HL-60 (cell line): ENCODE measurements at regions not wholly inside any gene's neighbourhood (a gene's known extent, or its start where the extent isn't known, plus 50 kb on each side); places are given as distances from the start of the nearest gene placed in this dataset.

Experiments
- POLR2AphosphoS5 ChIP-seq: IDR thresholded peaks from 2 replicates; pipeline ENCODE4 v1.6.1; 2012; ENCODE audit warnings: low read depth
- TF ChIP-seq, protein P1 (sequence below): IDR thresholded peaks from one replicate; pipeline ENCODE4 v1.5.1; 2011; ENCODE audit warnings: low read length, control low read depth, inconsistent platforms; ENCODE audit not compliant: insufficient read depth

DNA sequence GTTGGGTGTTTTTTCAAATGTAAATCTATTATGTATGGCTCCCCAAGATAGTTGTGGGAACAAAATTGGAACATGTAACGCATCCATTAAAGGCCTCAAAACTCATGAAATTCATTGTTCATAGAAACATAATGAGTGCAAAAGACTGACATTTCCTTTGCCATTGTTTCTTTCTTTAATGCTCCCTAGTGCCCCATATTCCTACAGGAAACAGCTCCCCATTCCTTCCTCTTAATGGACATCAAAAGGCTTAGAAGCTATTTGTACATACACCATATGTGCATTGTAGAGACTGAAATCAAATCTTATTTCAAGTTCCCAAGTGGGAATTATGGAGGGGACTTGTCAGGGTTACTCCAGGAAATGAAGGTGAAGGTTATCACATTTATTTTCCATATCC is 139.1 kb downstream of the AHR start:
- TF ChIP-seq, protein P1, sequence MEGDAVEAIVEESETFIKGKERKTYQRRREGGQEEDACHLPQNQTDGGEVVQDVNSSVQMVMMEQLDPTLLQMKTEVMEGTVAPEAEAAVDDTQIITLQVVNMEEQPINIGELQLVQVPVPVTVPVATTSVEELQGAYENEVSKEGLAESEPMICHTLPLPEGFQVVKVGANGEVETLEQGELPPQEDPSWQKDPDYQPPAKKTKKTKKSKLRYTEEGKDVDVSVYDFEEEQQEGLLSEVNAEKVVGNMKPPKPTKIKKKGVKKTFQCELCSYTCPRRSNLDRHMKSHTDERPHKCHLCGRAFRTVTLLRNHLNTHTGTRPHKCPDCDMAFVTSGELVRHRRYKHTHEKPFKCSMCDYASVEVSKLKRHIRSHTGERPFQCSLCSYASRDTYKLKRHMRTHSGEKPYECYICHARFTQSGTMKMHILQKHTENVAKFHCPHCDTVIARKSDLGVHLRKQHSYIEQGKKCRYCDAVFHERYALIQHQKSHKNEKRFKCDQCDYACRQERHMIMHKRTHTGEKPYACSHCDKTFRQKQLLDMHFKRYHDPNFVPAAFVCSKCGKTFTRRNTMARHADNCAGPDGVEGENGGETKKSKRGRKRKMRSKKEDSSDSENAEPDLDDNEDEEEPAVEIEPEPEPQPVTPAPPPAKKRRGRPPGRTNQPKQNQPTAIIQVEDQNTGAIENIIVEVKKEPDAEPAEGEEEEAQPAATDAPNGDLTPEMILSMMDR = no peak
- TF ChIP-seq POLR2AphosphoS5 = no peak
